MM.1S (cell line): ENCODE measurements at regions not wholly inside any gene's neighbourhood (a gene's known extent, or its start where the extent isn't known, plus 50 kb on each side); places are given as distances from the start of the nearest gene placed in this dataset.

Source experiments
- DNase-seq: peaks from one replicate; pipeline ENCODE4 v3.0.0-alpha.2; 2015
- H2AFZ ChIP-seq: fragments of 300-600 bp; sonication (generic); 2 replicates; pipeline ENCODE4 v1.6.0; 2016; ENCODE audit warnings: antibody characterized with exemption, low read length
- H3F3A ChIP-seq: fragments of 300-600 bp; sonication (generic); 2 replicates; pipeline ENCODE4 v1.6.1; 2016; ENCODE audit warnings: mild to moderate bottlenecking, antibody characterized with exemption, low read length, moderate library complexity, mixed read lengths; ENCODE audit not compliant: insufficient read depth
- H3K27ac ChIP-seq: fragments of 300-600 bp; sonication (generic); 2 replicates; pipeline ENCODE4 v1.5.1; 2016; ENCODE audit warnings: mild to moderate bottlenecking, low read length
- H3K27me3 ChIP-seq: fragments of 300-600 bp; sonication (generic); replicated peaks from 2 replicates; pipeline ENCODE4 v1.6.0; 2016; ENCODE audit warnings: low read length; ENCODE audit not compliant: insufficient read depth
- H3K36me3 ChIP-seq: fragments of 300-600 bp; sonication (generic); replicated peaks from 2 replicates; pipeline ENCODE4 v1.6.1; 2016; ENCODE audit warnings: mild to moderate bottlenecking, low read length, mixed read lengths; ENCODE audit not compliant: insufficient read depth
- H3K4me1 ChIP-seq: fragments of 300-600 bp; sonication (generic); 2 replicates; pipeline ENCODE4 v1.6.1; 2016; ENCODE audit warnings: low read length, mixed read lengths
- H3K4me2 ChIP-seq: fragments of 300-600 bp; sonication (generic); 2 replicates; pipeline ENCODE4 v1.6.0; 2016; ENCODE audit warnings: low read depth, low read length
- H3K4me3 ChIP-seq: fragments of 300-600 bp; sonication (generic); 2 replicates; pipeline ENCODE4 v1.5.1; 2016; ENCODE audit warnings: low read length, mixed read lengths
- H3K79me2 ChIP-seq: fragments of 300-600 bp; sonication (generic); 2 replicates; pipeline ENCODE4 v1.6.1; 2016; ENCODE audit warnings: mixed run types, low read length, mixed read lengths
- H3K9ac ChIP-seq: fragments of 300-600 bp; sonication (generic); 2 replicates; pipeline ENCODE4 v1.6.1; 2016; ENCODE audit warnings: low read length, mixed read lengths
- H3K9me2 ChIP-seq: fragments of 300-600 bp; sonication (generic); replicated peaks from 2 replicates; pipeline ENCODE4 v1.6.1; 2016; ENCODE audit warnings: mild to moderate bottlenecking, low read length, mixed read lengths; ENCODE audit not compliant: insufficient read depth
- H3K9me3 ChIP-seq: fragments of 300-600 bp; sonication (generic); replicated peaks from 2 replicates; pipeline ENCODE4 v1.6.1; 2016; ENCODE audit warnings: mild to moderate bottlenecking, low read length, mixed read lengths; ENCODE audit not compliant: insufficient read depth
- H4K20me1 ChIP-seq: fragments of 300-600 bp; sonication (generic); 2 replicates; pipeline ENCODE4 v1.6.1; 2016; ENCODE audit warnings: mild to moderate bottlenecking, low read length, moderate library complexity, mixed read lengths; ENCODE audit not compliant: insufficient read depth
- CTCF ChIP-seq: fragments of 300-600 bp; sonication (generic); IDR thresholded peaks from 2 replicates; pipeline ENCODE4 v1.5.1; 2016; ENCODE audit warnings: antibody characterized with exemption, low read length, mixed read lengths
- EZH2 ChIP-seq: fragments of 300-600 bp; sonication (generic); optimal IDR thresholded peaks from 2 replicates; pipeline ENCODE3; 2017; ENCODE audit warnings: low read depth, mild to moderate bottlenecking, antibody characterized with exemption, low read length, mixed read lengths
- EZH2phosphoT487 ChIP-seq: fragments of 300-600 bp; sonication (generic); IDR thresholded peaks from 2 replicates; pipeline ENCODE4 v1.6.1; 2018; ENCODE audit warnings: antibody characterized with exemption, low read length

- H3K9me3 ChIP-seq = no peaks in the 10 kb centered on the region
- H3K27me3 ChIP-seq = no peaks in the 10 kb centered on the region
- no peak for DNase-seq
- no peak overlapping the region for H3K9ac ChIP-seq
- TF ChIP-seq EZH2phosphoT487 = no peak
- no peak for TF ChIP-seq CTCF
- TF ChIP-seq EZH2 = no peak
- no peaks in the 10 kb centered on the region for H3K36me3 ChIP-seq
- no peak overlapping the region for H3K27ac ChIP-seq
- H3K79me2 ChIP-seq = no peaks in the 10 kb centered on the region
- no peak overlapping the region for H3K4me3 ChIP-seq
- H3K4me2 ChIP-seq = no peak overlapping the region
- no peaks in the 10 kb centered on the region for H3F3A ChIP-seq
- no peaks in the 10 kb centered on the region for H4K20me1 ChIP-seq
- H3K4me1 ChIP-seq = no peaks in the 10 kb centered on the region
- no peaks in the 10 kb centered on the region for H3K9me2 ChIP-seq
- no peak overlapping the region for H2AFZ ChIP-seq
Measured at GRCh38 chr20:48261398-48261910, 476.2 kb upstream of the SULF2 start.

GRCh38 chr20:48260129-48260756, 475.0 kb upstream of the SULF2 start:
- Histone ChIP-seq H3K4me1 (no peaks in the 10 kb centered on the region), H3K4me3 (no peak overlapping the region), H3K27ac (no peak overlapping the region), H3K4me2 (no peak overlapping the region), H3K79me2 (no peaks in the 10 kb centered on the region), H3F3A (no peaks in the 10 kb centered on the region), H2AFZ (no peak overlapping the region), H4K20me1 (no peaks in the 10 kb centered on the region), H3K9ac (no peak overlapping the region), H3K9me2 (no peaks in the 10 kb centered on the region), H3K9me3 (no peaks in the 10 kb centered on the region), H3K36me3 (no peaks in the 10 kb centered on the region), H3K27me3 (no peaks in the 10 kb centered on the region)
- no peak for TF ChIP-seq EZH2phosphoT487
- no peak for TF ChIP-seq CTCF
- TF ChIP-seq EZH2 = no peak
- no peak for DNase-seq

GRCh38 chr20:48259456-48259855, 474.2 kb upstream of the SULF2 start:
- TF ChIP-seq CTCF = no peak
- TF ChIP-seq EZH2 = no peak
- no peak for TF ChIP-seq EZH2phosphoT487
- H3K4me1 ChIP-seq = no peaks in the 10 kb centered on the region
- no peaks in the 10 kb centered on the region for H3K9me2 ChIP-seq
- no peaks in the 10 kb centered on the region for H3K9me3 ChIP-seq
- no peaks in the 10 kb centered on the region for H3K27me3 ChIP-seq
- no peak overlapping the region for H3K9ac ChIP-seq
- DNase-seq = no peak
- H3K36me3 ChIP-seq = no peaks in the 10 kb centered on the region
- H3K27ac ChIP-seq = no peak overlapping the region
- H4K20me1 ChIP-seq = no peaks in the 10 kb centered on the region
- no peaks in the 10 kb centered on the region for H3F3A ChIP-seq
- H3K4me3 ChIP-seq = no peak overlapping the region
- no peaks in the 10 kb centered on the region for H3K79me2 ChIP-seq
- no peak overlapping the region for H2AFZ ChIP-seq
- H3K4me2 ChIP-seq = no peak overlapping the region
